ENCODE measurements at regions not wholly inside any gene's neighbourhood (a gene's known extent, or its start where the extent isn't known, plus 50 kb on each side); places are given as distances from the start of the nearest gene placed in this dataset.

DNA sequence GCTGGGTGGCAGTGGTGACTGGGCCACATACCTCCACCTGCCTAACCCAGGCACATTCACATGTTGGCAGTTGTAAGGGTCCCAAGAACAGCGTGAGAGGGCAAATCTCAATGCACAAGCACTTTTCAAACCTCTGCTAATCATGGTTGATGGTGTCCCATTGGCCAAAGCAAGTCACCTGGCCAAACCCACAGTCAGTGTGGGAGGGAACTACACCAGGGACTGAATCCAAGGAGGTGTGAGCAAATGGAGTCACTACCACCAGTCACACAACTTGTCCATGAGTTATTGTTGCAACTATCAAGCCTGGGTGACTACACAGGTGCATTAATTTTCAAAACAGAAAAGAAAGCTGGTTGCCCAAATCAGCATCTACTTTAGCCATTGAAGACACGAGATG, 260.1 kb downstream of the BCOR start:
- TF ChIP-seq, protein P1, sequence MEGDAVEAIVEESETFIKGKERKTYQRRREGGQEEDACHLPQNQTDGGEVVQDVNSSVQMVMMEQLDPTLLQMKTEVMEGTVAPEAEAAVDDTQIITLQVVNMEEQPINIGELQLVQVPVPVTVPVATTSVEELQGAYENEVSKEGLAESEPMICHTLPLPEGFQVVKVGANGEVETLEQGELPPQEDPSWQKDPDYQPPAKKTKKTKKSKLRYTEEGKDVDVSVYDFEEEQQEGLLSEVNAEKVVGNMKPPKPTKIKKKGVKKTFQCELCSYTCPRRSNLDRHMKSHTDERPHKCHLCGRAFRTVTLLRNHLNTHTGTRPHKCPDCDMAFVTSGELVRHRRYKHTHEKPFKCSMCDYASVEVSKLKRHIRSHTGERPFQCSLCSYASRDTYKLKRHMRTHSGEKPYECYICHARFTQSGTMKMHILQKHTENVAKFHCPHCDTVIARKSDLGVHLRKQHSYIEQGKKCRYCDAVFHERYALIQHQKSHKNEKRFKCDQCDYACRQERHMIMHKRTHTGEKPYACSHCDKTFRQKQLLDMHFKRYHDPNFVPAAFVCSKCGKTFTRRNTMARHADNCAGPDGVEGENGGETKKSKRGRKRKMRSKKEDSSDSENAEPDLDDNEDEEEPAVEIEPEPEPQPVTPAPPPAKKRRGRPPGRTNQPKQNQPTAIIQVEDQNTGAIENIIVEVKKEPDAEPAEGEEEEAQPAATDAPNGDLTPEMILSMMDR (conservative IDR thresholded peaks at IDR 0.05; ENCODE audit: low read depth, low read length) = no peak
- TF ChIP-seq POLR2A (IDR thresholded peaks at IDR 0.05; ENCODE audit: low read depth, low read length) (no peak), BHLHE40 (IDR thresholded peaks at IDR 0.05; ENCODE audit: low read depth, low read length) (no peak), NFE2L2 (IDR thresholded peaks at IDR 0.05; ENCODE audit: low read depth, low read length) (no peak), CHD1 (IDR thresholded peaks at IDR 0.05; ENCODE audit: low read depth, low read length) (no peak), CEBPB (IDR thresholded peaks at IDR 0.05; ENCODE audit: low read depth, low read length) (no peak), RFX5 (IDR thresholded peaks at IDR 0.05; ENCODE audit: low read depth, low read length) (no peak), MAZ (IDR thresholded peaks at IDR 0.05; ENCODE audit: borderline replicate concordance, low read depth, low read length) (no peak), SMC3 (IDR thresholded peaks at IDR 0.05; ENCODE audit: low read depth, low read length) (no peak), MXI1 (IDR thresholded peaks at IDR 0.05; ENCODE audit: borderline replicate concordance, low read depth, low read length) (no peak), FOS (IDR thresholded peaks at IDR 0.05; ENCODE audit: low read depth, low read length) (no peak)
- TF ChIP-seq, protein P2, sequence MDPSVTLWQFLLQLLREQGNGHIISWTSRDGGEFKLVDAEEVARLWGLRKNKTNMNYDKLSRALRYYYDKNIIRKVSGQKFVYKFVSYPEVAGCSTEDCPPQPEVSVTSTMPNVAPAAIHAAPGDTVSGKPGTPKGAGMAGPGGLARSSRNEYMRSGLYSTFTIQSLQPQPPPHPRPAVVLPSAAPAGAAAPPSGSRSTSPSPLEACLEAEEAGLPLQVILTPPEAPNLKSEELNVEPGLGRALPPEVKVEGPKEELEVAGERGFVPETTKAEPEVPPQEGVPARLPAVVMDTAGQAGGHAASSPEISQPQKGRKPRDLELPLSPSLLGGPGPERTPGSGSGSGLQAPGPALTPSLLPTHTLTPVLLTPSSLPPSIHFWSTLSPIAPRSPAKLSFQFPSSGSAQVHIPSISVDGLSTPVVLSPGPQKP (IDR thresholded peaks at IDR 0.05; ENCODE audit: borderline replicate concordance, low read depth, low read length) = no peak
- TF ChIP-seq, protein P3, sequence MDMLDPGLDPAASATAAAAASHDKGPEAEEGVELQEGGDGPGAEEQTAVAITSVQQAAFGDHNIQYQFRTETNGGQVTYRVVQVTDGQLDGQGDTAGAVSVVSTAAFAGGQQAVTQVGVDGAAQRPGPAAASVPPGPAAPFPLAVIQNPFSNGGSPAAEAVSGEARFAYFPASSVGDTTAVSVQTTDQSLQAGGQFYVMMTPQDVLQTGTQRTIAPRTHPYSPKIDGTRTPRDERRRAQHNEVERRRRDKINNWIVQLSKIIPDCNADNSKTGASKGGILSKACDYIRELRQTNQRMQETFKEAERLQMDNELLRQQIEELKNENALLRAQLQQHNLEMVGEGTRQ (IDR thresholded peaks at IDR 0.05; ENCODE audit: low read depth, low read length) = no peak

All from IMR-90 (cell line).